Transverse colon (tissue), 4 donors: ENCODE measurements at regions not wholly inside any gene's neighbourhood (a gene's known extent, or its start where the extent isn't known, plus 50 kb on each side); places are given as distances from the start of the nearest gene placed in this dataset.

Source experiments
- EP300 ChIP-seq: sonication (generic); formaldehyde crosslinking; IDR thresholded peaks from one replicate; pipeline ENCODE4 v1.6.1; 2017; ENCODE audit warnings: antibody characterized with exemption, low read depth
- POLR2A ChIP-seq: fragments of 450-650 bp; IDR thresholded peaks from one replicate; pipeline ENCODE4 v1.6.1; 2016; ENCODE audit warnings: antibody characterized with exemption, mild to moderate bottlenecking, moderate library complexity
- POLR2AphosphoS5 ChIP-seq, 3 donors: sonication (generic); formaldehyde crosslinking; IDR thresholded peaks; one replicate each; pipeline ENCODE4 v1.6.1; 2016; ENCODE audit warnings: antibody characterized with exemption in 3 of 3
- TF ChIP-seq, protein P1 (sequence below), 5 experiments: fragments of 200-600 bp in 3 of 5; fragments of 450-650 bp in 2 of 5; sonication (generic) in 3 of 5; IDR thresholded peaks; 1 replicate in 2 of 5; 2 replicates in 3 of 5; pipeline ENCODE4 v1.5.1; 2016 to 2017; ENCODE audit warnings: antibody characterized with exemption in 5 of 5, inconsistent platforms in 3 of 5, mild to moderate bottlenecking in 2 of 5, moderate library complexity in 1 of 5

- TF ChIP-seq, protein P1, sequence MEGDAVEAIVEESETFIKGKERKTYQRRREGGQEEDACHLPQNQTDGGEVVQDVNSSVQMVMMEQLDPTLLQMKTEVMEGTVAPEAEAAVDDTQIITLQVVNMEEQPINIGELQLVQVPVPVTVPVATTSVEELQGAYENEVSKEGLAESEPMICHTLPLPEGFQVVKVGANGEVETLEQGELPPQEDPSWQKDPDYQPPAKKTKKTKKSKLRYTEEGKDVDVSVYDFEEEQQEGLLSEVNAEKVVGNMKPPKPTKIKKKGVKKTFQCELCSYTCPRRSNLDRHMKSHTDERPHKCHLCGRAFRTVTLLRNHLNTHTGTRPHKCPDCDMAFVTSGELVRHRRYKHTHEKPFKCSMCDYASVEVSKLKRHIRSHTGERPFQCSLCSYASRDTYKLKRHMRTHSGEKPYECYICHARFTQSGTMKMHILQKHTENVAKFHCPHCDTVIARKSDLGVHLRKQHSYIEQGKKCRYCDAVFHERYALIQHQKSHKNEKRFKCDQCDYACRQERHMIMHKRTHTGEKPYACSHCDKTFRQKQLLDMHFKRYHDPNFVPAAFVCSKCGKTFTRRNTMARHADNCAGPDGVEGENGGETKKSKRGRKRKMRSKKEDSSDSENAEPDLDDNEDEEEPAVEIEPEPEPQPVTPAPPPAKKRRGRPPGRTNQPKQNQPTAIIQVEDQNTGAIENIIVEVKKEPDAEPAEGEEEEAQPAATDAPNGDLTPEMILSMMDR (IDR thresholded peaks at IDR 0.05), result no peak
- TF ChIP-seq POLR2AphosphoS5 (IDR thresholded peaks at IDR 0.05) (no peak), EP300 (no peak), POLR2A (no peak)
These were observed 267.1 kb upstream of the EDNRB start for GRCh38 chr13:78185700-78186099.
